A549 (cell line): ENCODE measurements at regions not wholly inside any gene's neighbourhood (a gene's known extent, or its start where the extent isn't known, plus 50 kb on each side); places are given as distances from the start of the nearest gene placed in this dataset.

Experiments
- ATAC-seq, 2 experiments: fragments of 200-7000 bp in 1 of 2; fragments of >200 bp in 1 of 2; cut with Nextera tagmentation in 1 of 2; cut with Tn5 transposase in 1 of 2; 3 replicates each; pipeline versions ENCODE4 v1.8.0 to v1.9.1; 2018 to 2020; ENCODE audit warnings: mild to moderate bottlenecking in 1 of 2, moderate library complexity in 1 of 2
- CTCF ChIA-PET: fragments of 300-600 bp; sonication (Branson Sonifier 250); formaldehyde crosslinking; extraction: SDS; loops from one replicate; lab custom pipeline; 2021; ENCODE audit warnings: antibody characterized with exemption, inconsistent platforms; lab: Yijun Ruan, JAX
- POLR2A ChIA-PET: fragments of 350-600 bp; formaldehyde crosslinking; extraction: SDS; loops from one replicate; lab custom pipeline; 2021; ENCODE audit warnings: antibody characterized with exemption, inconsistent platforms; lab: Yijun Ruan, JAX
- DNase-seq, 2 experiments: peaks; one replicate each; pipeline versions ENCODE4 v3.0.0 to v3.0.0-alpha.2; 2011 to 2016; ENCODE audit warnings: low read depth in 1 of 2, low spot score in 1 of 2
- FAIRE-seq: peaks from 2 replicates; lab custom pipeline; 2011; peaks lifted over from hg19 to GRCh38; lab: Jason Lieb, UNC
- H3K27ac ChIP-seq, 2 experiments: fragments of >200 bp; sonication (Bioruptor Twin); formaldehyde crosslinking; 3 replicates each; pipeline ENCODE4 v1.5.1; 2016 to 2017
- H3K4me1 ChIP-seq: fragments of >200 bp; sonication (Bioruptor Twin); formaldehyde crosslinking; 3 replicates; pipeline ENCODE4 v1.6.1; 2016
- H3K4me2 ChIP-seq: fragments of >200 bp; sonication (Bioruptor Twin); formaldehyde crosslinking; 3 replicates; pipeline ENCODE4 v1.6.1; 2016
- H3K4me3 ChIP-seq: fragments of >200 bp; sonication (Bioruptor Twin); formaldehyde crosslinking; 3 replicates; pipeline ENCODE4 v1.5.1; 2016
- H3K9me3 ChIP-seq: fragments of >200 bp; sonication (Bioruptor Twin); formaldehyde crosslinking; 3 replicates; pipeline ENCODE4 v1.6.1; 2016
- ATOH8 ChIP-seq: fragments of 250-450 bp; sonication (Bioruptor Pico); IDR thresholded peaks from 2 replicates; pipeline ENCODE4 v1.5.0; 2020; ENCODE audit warnings: low read depth, mild to moderate bottlenecking, moderate library complexity
- BHLHE40 ChIP-seq: IDR thresholded peaks from 2 replicates; pipeline ENCODE4 v1.6.1; 2012; ENCODE audit warnings: low read depth, low read length, inconsistent platforms
- CEBPB ChIP-seq, 2 experiments: fragments of >200 bp in 1 of 2; sonication (Bioruptor Twin) in 1 of 2; formaldehyde crosslinking in 1 of 2; IDR thresholded peaks; 2 replicates each; pipeline ENCODE4 v1.6.1; 2012 to 2016
- CHD4 ChIP-seq: fragments of 200-600 bp; sonication (generic); IDR thresholded peaks from 2 replicates; pipeline ENCODE4 v1.6.1; 2016; ENCODE audit warnings: antibody characterized with exemption, mild to moderate bottlenecking, borderline replicate concordance
- EP300 ChIP-seq, 2 experiments: fragments of >200 bp; sonication (Bioruptor Twin); formaldehyde crosslinking; IDR thresholded peaks; 2 replicates in 1 of 2; 3 replicates in 1 of 2; pipeline ENCODE4 v1.6.1; 2016 to 2017
- ESRRA ChIP-seq: fragments of 150-350 bp; IDR thresholded peaks from 2 replicates; pipeline ENCODE4 v1.6.1; 2014; ENCODE audit warnings: mild to moderate bottlenecking, low read length, borderline replicate concordance
- HDAC2 ChIP-seq: fragments of 200-600 bp; sonication (generic); IDR thresholded peaks from 2 replicates; pipeline ENCODE4 v1.6.1; 2016
- HES2 ChIP-seq: fragments of >200 bp; sonication (Bioruptor Twin); formaldehyde crosslinking; IDR thresholded peaks from 2 replicates; pipeline ENCODE4 v1.6.1; 2016
- HMGXB4 ChIP-seq: fragments of 250-450 bp; sonication (Bioruptor Pico); IDR thresholded peaks from 2 replicates; pipeline ENCODE4 v1.5.0; 2021; ENCODE audit warnings: mild to moderate bottlenecking, moderate library complexity, borderline replicate concordance
- HOXA7 ChIP-seq: fragments of 250-450 bp; sonication (Bioruptor Pico); IDR thresholded peaks from 2 replicates; pipeline ENCODE4 v1.5.0; 2020; ENCODE audit warnings: mild to moderate bottlenecking, moderate library complexity
- MAFK ChIP-seq: fragments of 450-650 bp; IDR thresholded peaks from 2 replicates; pipeline ENCODE4 v1.6.1; 2014; ENCODE audit not compliant: partially characterized antibody
- MAX ChIP-seq: IDR thresholded peaks from 2 replicates; pipeline ENCODE4 v1.6.1; 2012
- MYC ChIP-seq: IDR thresholded peaks from 2 replicates; pipeline ENCODE4 v1.6.1; 2012; ENCODE audit warnings: mild to moderate bottlenecking, inconsistent platforms, low read length, improper control_type of control experiment, borderline replicate concordance
- NFE2L2 ChIP-seq: fragments of 150-350 bp; conservative IDR thresholded peaks from 2 replicates; pipeline ENCODE4 v1.6.1; 2014; ENCODE audit warnings: low read length
- PBX3 ChIP-seq: IDR thresholded peaks from 2 replicates; pipeline ENCODE4 v1.6.1; 2012
- PHF8 ChIP-seq: fragments of 200-600 bp; sonication (generic); IDR thresholded peaks from 2 replicates; pipeline ENCODE4 v1.6.1; 2016; ENCODE audit warnings: low read depth, mild to moderate bottlenecking, antibody characterized with exemption, moderate library complexity, borderline replicate concordance
- POLR2A ChIP-seq: IDR thresholded peaks from 2 replicates; pipeline ENCODE4 v1.6.1; 2012; ENCODE audit warnings: mild to moderate bottlenecking, low read length
- RAD21 ChIP-seq, 2 experiments: fragments of >200 bp in 1 of 2; sonication (Bioruptor Twin) in 1 of 2; formaldehyde crosslinking in 1 of 2; IDR thresholded peaks in 1 of 2; conservative IDR thresholded peaks in 1 of 2; 2 replicates in 1 of 2; 3 replicates in 1 of 2; pipeline ENCODE4 v1.6.1; 2012 to 2018; ENCODE audit warnings: inconsistent platforms in 1 of 2
- REST ChIP-seq: fragments of 200-600 bp; sonication (generic); IDR thresholded peaks from 2 replicates; pipeline ENCODE4 v1.6.1; 2016; ENCODE audit warnings: antibody characterized with exemption, mild to moderate bottlenecking, moderate library complexity
- RFX5 ChIP-seq: fragments of 450-650 bp; IDR thresholded peaks from 2 replicates; pipeline ENCODE4 v1.7.1; 2014; ENCODE audit warnings: antibody characterized with exemption, mild to moderate bottlenecking, moderate library complexity
- TFCP2L1 ChIP-seq: fragments of 250-450 bp; sonication (Bioruptor Pico); IDR thresholded peaks from 2 replicates; pipeline ENCODE4 v1.5.0; 2021; ENCODE audit warnings: mild to moderate bottlenecking
- WGBS: methylation state at CpG from one replicate; pipeline ENCODE4 v1.1.6; 2017; ENCODE audit errors: missing lambda C conversion rate; 5-methylcytosine and 5-hydroxymethylcytosine counted together

GRCh38 chr3:33971055-33971454, 172.6 kb downstream of the PDCD6IP start:
- Histone ChIP-seq H3K4me1 (no peaks in the 10 kb centered on the region), H3K9me3 (no peaks in the 10 kb centered on the region), H3K4me3 (no peak overlapping the region), H3K4me2 (no peak overlapping the region), H3K27ac (no peak overlapping the region)
- no peak for FAIRE-seq
- no peak for ATAC-seq
- 83% methylated on average over 1 of the region's 1 CpG for WGBS
- TF ChIP-seq BHLHE40 (no peak), ATOH8 (CRISPR knock-in tag) (no peak), PBX3 (no peak), MYC (no peak), HOXA7 (CRISPR knock-in tag) (no peak), NFE2L2 (no peak), RFX5 (no peak), MAX (no peak), HES2 (no peak), REST (no peak)
- no peak for DNase-seq
- POLR2A ChIA-PET, result no interaction called here
- CTCF ChIA-PET, result interaction anchor here (2.9 kb wide), 1 partner anchor 9 kb away, joined by 19 read pairs; no protein-coding TSS in a partner anchor

- Histone ChIP-seq H3K4me2 (no peak overlapping the region), H3K4me1 (peaks cover 9% of the 10 kb centered on the region), H3K9me3 (no peaks in the 10 kb centered on the region), H3K27ac (no peak overlapping the region), H3K4me3 (no peak overlapping the region)
- FAIRE-seq, result peak; percentile 32
- 64% methylated on average over 4 of the region's 4 CpGs for WGBS
- POLR2A ChIA-PET, result no interaction called here
- no peak for ATAC-seq
- CTCF ChIA-PET, result interaction anchor here (1.3 to 1.5 kb wide), 2 partner anchors 91 to 709 kb away, joined by 3 to 5 read pairs; no protein-coding TSS in a partner anchor
- TF ChIP-seq CEBPB (IDR thresholded peaks at IDR 0.05) (peak in 1 of 2 experiments; percentile 62; a peak in 2 of 4 replicates), RFX5 (no peak), POLR2A (no peak)
- no peak for DNase-seq
Observed at GRCh38 chr3:33975463-33975862, 177.0 kb downstream of the PDCD6IP start.

- Histone ChIP-seq H3K4me3 (no peak overlapping the region), H3K4me2 (no peak overlapping the region), H3K27ac (no peak overlapping the region), H3K4me1 (peaks cover 13% of the 10 kb centered on the region), H3K9me3 (no peaks in the 10 kb centered on the region)
- TF ChIP-seq ESRRA, result no peak
- peak in 1 of 2 experiments; percentile 13; a peak in 1 of 4 replicates for TF ChIP-seq CEBPB (IDR thresholded peaks at IDR 0.05)
- CTCF ChIA-PET, result interaction anchor here (1.0 to 3.4 kb wide), 4 partner anchors 94 to 1931 kb away, joined by 3 to 12 read pairs (median 4); no protein-coding TSS in a partner anchor
- 56% methylated on average over 2 of the region's 2 CpGs for WGBS
- ATAC-seq, result no peak
- DNase-seq, result no peak
- FAIRE-seq, result no peak
- POLR2A ChIA-PET, result no interaction called here
Observed at GRCh38 chr3:33977227-33977626, 178.8 kb downstream of the PDCD6IP start.

GRCh38 chr3:33980252-33980651, 181.8 kb downstream of the PDCD6IP start:
- FAIRE-seq (peak; percentile 90), DNase-seq (peak; percentile 89 to 94), ATAC-seq (peak; percentile 99 to 100)
- POLR2A ChIA-PET, result interaction anchor here (1.0 kb wide), 1 partner anchor 32 kb away, joined by 3 read pairs; no protein-coding TSS in a partner anchor
- WGBS, result 0% methylated on average over 3 of the region's 3 CpGs
- Histone ChIP-seq H3K4me1 (peaks cover 13% of the 10 kb centered on the region), H3K9me3 (no peaks in the 10 kb centered on the region), H3K4me2 (peak overlapping the region; percentile 56), H3K27ac (peak overlapping the region; percentile 48 to 59; a peak in 5 of 6 replicates), H3K4me3 (no peak overlapping the region)
- CTCF ChIA-PET, result interaction anchor here (0.6 to 2.7 kb wide), 40 partner anchors 10 to 1944 kb away, joined by 3 to 38 read pairs (median 4); no protein-coding TSS in a partner anchor
- TF ChIP-seq MAFK (peak; percentile 18), RAD21 (conservative IDR thresholded peaks at IDR 0.05 in 1 of 2, IDR thresholded peaks at IDR 0.05 in 1 of 2) (peak; percentile 98), TFCP2L1 (CRISPR knock-in tag) (no peak), ATOH8 (CRISPR knock-in tag) (no peak), PHF8 (no peak), HMGXB4 (CRISPR knock-in tag) (no peak), HDAC2 (no peak), EP300 (IDR thresholded peaks at IDR 0.05) (peak in 1 of 2 experiments; percentile 27; a peak in 1 of 5 replicates), CHD4 (no peak)
